HG03108 (cell line): ENCODE measurements at regions not wholly inside any gene's neighbourhood (a gene's known extent, or its start where the extent isn't known, plus 50 kb on each side); places are given as distances from the start of the nearest gene placed in this dataset.
"Not testable (repeated sequence)": the region's sequence is repeated elsewhere in the genome, so short reads cannot be mapped to it uniquely, and the experiment has no call there.

Experiments used
- ATAC-seq: cut with Tn5 transposase; IDR thresholded peaks from one replicate; pipeline ENCODE4 v1.9.1; 2021; ENCODE audit warnings: moderate library complexity; ENCODE audit not compliant: unreplicated experiment

- no peak for ATAC-seq
Measured at GRCh38 chr11:127791844-127792243, 791.3 kb upstream of the KIRREL3 start.

- no peak for ATAC-seq
Measured at GRCh38 chr11:127790592-127790991, 790.0 kb upstream of the KIRREL3 start.

- no peak for ATAC-seq
Measured at GRCh38 chr11:127789927-127790326, 789.4 kb upstream of the KIRREL3 start.

GRCh38 chr11:127772938-127773337, 772.4 kb upstream of the KIRREL3 start:
- ATAC-seq = not testable (repeated sequence)

GRCh38 chr11:127768931-127769330, 768.4 kb upstream of the KIRREL3 start:
- not testable (repeated sequence) for ATAC-seq

GRCh38 chr11:127766734-127767133, 766.2 kb upstream of the KIRREL3 start:
- ATAC-seq = no peak

- ATAC-seq = no peak
Measured at GRCh38 chr11:127738771-127739286, 738.3 kb upstream of the KIRREL3 start.

- no peak for ATAC-seq
Measured at GRCh38 chr11:127737499-127737898, 736.9 kb upstream of the KIRREL3 start.

- ATAC-seq = no peak
Measured at GRCh38 chr11:127733552-127733951, 733.0 kb upstream of the KIRREL3 start.

- no peak for ATAC-seq
Measured at GRCh38 chr11:127726367-127726766, 725.8 kb upstream of the KIRREL3 start.

GRCh38 chr11:127723714-127724113, 723.1 kb upstream of the KIRREL3 start:
- ATAC-seq = no peak

GRCh38 chr11:127713226-127713625, 712.7 kb upstream of the KIRREL3 start:
- no peak for ATAC-seq

- ATAC-seq = no peak
Measured at GRCh38 chr11:127711748-127712147, 711.2 kb upstream of the KIRREL3 start.

GRCh38 chr11:127710831-127711230, 710.3 kb upstream of the KIRREL3 start:
- ATAC-seq = no peak

- no peak for ATAC-seq
Measured at GRCh38 chr11:127709960-127710359, 709.4 kb upstream of the KIRREL3 start.

GRCh38 chr11:127693686-127694085, 693.1 kb upstream of the KIRREL3 start:
- no peak for ATAC-seq

- no peak for ATAC-seq
Measured at GRCh38 chr11:127683321-127683720, 682.8 kb upstream of the KIRREL3 start.

- ATAC-seq = no peak
Measured at GRCh38 chr11:127679816-127680545, 679.4 kb upstream of the KIRREL3 start.

- no peak for ATAC-seq
Measured at GRCh38 chr11:127678631-127679030, 678.1 kb upstream of the KIRREL3 start.

GRCh38 chr11:127677660-127678425, 677.3 kb upstream of the KIRREL3 start:
- ATAC-seq = no peak

GRCh38 chr11:127675581-127675980, 675.0 kb upstream of the KIRREL3 start:
- ATAC-seq = no peak

GRCh38 chr11:127674754-127675153, 674.2 kb upstream of the KIRREL3 start:
- no peak for ATAC-seq
